ENCODE measurements at regions not wholly inside any gene's neighbourhood (a gene's known extent, or its start where the extent isn't known, plus 50 kb on each side); places are given as distances from the start of the nearest gene placed in this dataset.

- TF ChIP-seq POLR2AphosphoS5 (IDR thresholded peaks at IDR 0.05; ENCODE audit: low read length): no peak
- TF ChIP-seq CTCF (IDR thresholded peaks at IDR 0.05 in 2 of 3, conservative IDR thresholded peaks at IDR 0.05 in 1 of 3; ENCODE audit: control insufficient read depth in 2 of 3, extremely low read depth in 1 of 3, insufficient read depth in 1 of 3, low read depth in 3 of 3, low read length in 3 of 3): no peak
- no peak for TF ChIP-seq EZH2 (IDR thresholded peaks at IDR 0.05; ENCODE audit: borderline replicate concordance, control insufficient read depth, low read depth, low read length)
- TF ChIP-seq TAF1 (IDR thresholded peaks at IDR 0.05; ENCODE audit: borderline replicate concordance, low read depth, low read length): no peak
- TF ChIP-seq MXI1 (IDR thresholded peaks at IDR 0.05; ENCODE audit: low read depth, low read length): no peak
- no peak for TF ChIP-seq RCOR1 (conservative IDR thresholded peaks at IDR 0.05; ENCODE audit: low read depth, low read length)
- TF ChIP-seq CREB1 (IDR thresholded peaks at IDR 0.05; ENCODE audit: low read depth): no peak
- no peak for TF ChIP-seq EP300 (IDR thresholded peaks at IDR 0.05; ENCODE audit: borderline replicate concordance in 1 of 2, control insufficient read depth in 1 of 2, low read depth in 2 of 2, low read length in 2 of 2)
- no peak for TF ChIP-seq GABPA (IDR thresholded peaks at IDR 0.05; ENCODE audit: low read depth)
- no peak for TF ChIP-seq YY1 (IDR thresholded peaks at IDR 0.05; ENCODE audit: low read depth, low read length)
- no peak for TF ChIP-seq PRDM15 (CRISPR knock-in tag; IDR thresholded peaks at IDR 0.05)
- no peak for TF ChIP-seq E4F1 (IDR thresholded peaks at IDR 0.05; ENCODE audit: borderline replicate concordance, partially characterized antibody)
- no peak for TF ChIP-seq ATF7 (IDR thresholded peaks at IDR 0.05; ENCODE audit: low read depth)
- TF ChIP-seq SMAD1 (IDR thresholded peaks at IDR 0.05; ENCODE audit: low read depth, partially characterized antibody): no peak
Measured at GRCh38 chr10:111289461-111289860, 212.6 kb downstream of the ADRA2A start.
